Body of pancreas (tissue), 4 donors: ENCODE measurements at regions not wholly inside any gene's neighbourhood (a gene's known extent, or its start where the extent isn't known, plus 50 kb on each side); places are given as distances from the start of the nearest gene placed in this dataset.
A peak's percentile ranks its signal among the peaks of the same experiment; 100 is the strongest.

Experiments used
- ATAC-seq: fragments of 150-250 bp; one replicate; pipeline ENCODE4 v1.9.1; 2016
- DNase-seq, 4 donors: peaks; one replicate each; pipeline ENCODE4 v3.0.0-alpha.2; 2019
- H3K27ac ChIP-seq, 4 donors: fragments of 200-600 bp; sonication (generic); 1 replicate in 3 of 4; 2 replicates in 1 of 4; pipeline versions ENCODE4 v1.5.1 to v1.6.1; 2016 to 2019; ENCODE audit warnings: mild to moderate bottlenecking in 1 of 4, mixed read lengths in 1 of 4, moderate library complexity in 1 of 4
- H3K27me3 ChIP-seq, 2 donors: fragments of 200-600 bp; sonication (generic); one replicate each; pipeline ENCODE4 v1.6.0; 2016; ENCODE audit warnings: mild to moderate bottlenecking in 1 of 2
- H3K36me3 ChIP-seq, 2 donors: fragments of 200-600 bp; sonication (generic); replicated peaks in 1 of 2; 2 replicates each; pipeline ENCODE4 v1.5.1; 2016; ENCODE audit warnings: low read depth in 2 of 2; ENCODE audit not compliant: insufficient read depth in 1 of 2
- H3K4me1 ChIP-seq: fragments of 200-600 bp; sonication (generic); one replicate; pipeline ENCODE4 v1.6.0; 2016
- H3K4me3 ChIP-seq, 2 donors: fragments of 200-600 bp; sonication (generic); 1 replicate in 1 of 2; 2 replicates in 1 of 2; pipeline ENCODE4 v1.5.1; 2016 to 2019
- H3K9me3 ChIP-seq, 3 donors: fragments of 200-600 bp; sonication (generic); 1 replicate in 2 of 3; 2 replicates in 1 of 3; pipeline ENCODE4 v1.5.1; 2016
- CTCF ChIP-seq, 7 experiments: fragments of 450-650 bp in 4 of 7; fragments of 200-600 bp in 3 of 7; sonication (generic) in 3 of 7; IDR thresholded peaks; one replicate each; pipeline ENCODE4 v1.5.1; 2016 to 2019; ENCODE audit warnings: antibody characterized with exemption in 7 of 7
- POLR2A ChIP-seq, 3 donors: fragments of 450-650 bp; IDR thresholded peaks; one replicate each; pipeline ENCODE4 v1.6.1; 2016; ENCODE audit warnings: antibody characterized with exemption in 3 of 3, mild to moderate bottlenecking in 2 of 3
- WGBS, 2 donors: methylation state at CpG; one replicate each; pipeline ENCODE4 v1.1.5; 2017; 5-methylcytosine and 5-hydroxymethylcytosine counted together
- intact Hi-C: fragments of 100-400 bp; cut with DNase I; formaldehyde crosslinking; loops from one replicate; pipeline ENCODE4 v1.15.1; 2023

DNA sequence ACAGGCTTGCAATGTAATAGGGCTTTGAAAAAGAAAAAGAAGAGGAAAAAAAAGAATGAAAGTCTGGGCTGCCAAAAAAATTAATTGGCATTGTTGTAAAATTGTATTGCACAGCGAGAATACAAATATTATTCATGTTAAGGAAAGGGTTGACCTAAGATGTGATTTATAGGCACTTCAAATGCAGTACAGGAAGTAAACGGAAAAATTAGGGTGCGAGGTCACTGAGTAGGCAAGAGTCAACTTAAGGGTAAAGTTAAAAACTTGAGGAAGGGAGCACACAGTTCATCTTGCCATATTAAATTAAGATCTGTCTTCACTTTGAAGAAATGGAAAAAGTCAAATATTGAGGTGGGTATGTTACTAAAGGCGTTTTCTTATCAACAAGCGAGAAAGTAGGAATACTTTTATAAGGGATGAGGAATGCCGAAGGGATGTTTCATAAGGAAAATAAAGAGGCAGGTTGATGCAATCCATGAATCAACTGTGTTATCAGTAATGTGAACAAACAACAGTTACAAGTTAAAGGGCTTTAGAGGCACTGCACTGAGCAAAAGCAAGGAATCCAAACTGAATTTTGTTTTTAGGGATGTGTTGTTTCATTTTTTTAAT is 123.0 kb downstream of the WT1 start:
- intact Hi-C loops, result no loop called here
- no peak for TF ChIP-seq POLR2A (IDR thresholded peaks at IDR 0.05)
- no peak for TF ChIP-seq CTCF (IDR thresholded peaks at IDR 0.05)
- Histone ChIP-seq H3K27ac (no peak overlapping the region), H3K36me3 (no peaks in the 10 kb centered on the region), H3K4me3 (no peak overlapping the region), H3K4me1 (no peaks in the 10 kb centered on the region), H3K9me3 (no peaks in the 10 kb centered on the region), H3K27me3 (no peaks in the 10 kb centered on the region)
- ATAC-seq (no peak), DNase-seq (no peak)
- 34 to 51% methylated on average over 6 of the region's 6 CpGs for WGBS, 2 donors

DNA sequence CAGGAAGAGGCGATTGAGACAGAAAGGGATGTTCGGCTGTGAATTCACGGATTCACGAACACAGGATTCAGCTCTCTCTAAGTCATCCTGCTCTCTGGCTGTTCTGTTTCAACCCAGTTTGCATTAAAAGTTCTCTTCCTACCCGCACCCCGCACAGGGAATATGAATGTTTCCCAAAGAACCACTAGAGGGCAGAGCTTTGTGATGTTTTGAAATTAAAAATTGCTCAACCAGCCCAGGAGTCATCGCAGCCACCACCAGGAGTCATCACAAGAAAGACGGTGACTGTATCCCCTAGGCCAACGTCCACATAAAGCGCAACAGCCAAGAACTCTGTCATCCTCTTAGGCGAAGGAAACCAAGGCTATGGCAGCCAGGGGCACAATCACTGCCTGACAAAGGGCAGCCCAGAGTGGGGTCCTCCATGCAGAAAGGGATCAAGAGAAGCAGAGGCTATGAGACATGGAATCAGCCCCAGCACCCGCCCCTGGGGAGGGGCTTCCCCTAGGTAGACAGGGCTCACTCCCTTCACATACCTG is 122.4 kb downstream of the WT1 start:
- Histone ChIP-seq H3K36me3 (no peaks in the 10 kb centered on the region), H3K27ac (no peak overlapping the region), H3K4me3 (no peak overlapping the region), H3K27me3 (no peaks in the 10 kb centered on the region), H3K4me1 (no peaks in the 10 kb centered on the region), H3K9me3 (no peaks in the 10 kb centered on the region)
- TF ChIP-seq CTCF (IDR thresholded peaks at IDR 0.05) (peak; percentile 21 to 61 (median 52)), POLR2A (IDR thresholded peaks at IDR 0.05) (no peak)
- intact Hi-C loops, result no loop called here
- 20 to 24% methylated on average over 12 of the region's 12 CpGs for WGBS, 2 donors
- ATAC-seq, result peak; percentile 79
- DNase-seq, result peak; percentile 15 to 31 (median 24)

DNA sequence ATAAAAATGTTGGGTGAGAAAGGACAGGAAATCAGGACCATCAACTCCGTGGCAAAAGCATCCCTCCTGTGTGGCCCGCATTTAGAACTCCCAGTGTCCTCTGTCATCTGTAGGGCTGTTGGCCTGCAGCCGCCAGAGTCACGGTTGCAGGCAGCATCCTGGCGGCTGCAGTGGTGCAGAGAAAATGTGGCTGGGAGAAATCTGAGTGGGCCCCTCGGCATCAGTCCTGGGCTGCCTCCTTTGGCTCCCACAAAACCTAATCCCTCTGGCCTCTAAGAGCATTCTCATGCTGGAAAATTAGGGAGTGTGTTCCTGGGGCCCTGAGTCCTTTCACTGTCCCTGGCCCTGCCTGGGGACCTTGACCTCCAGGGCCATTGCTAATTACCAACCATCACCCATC is 121.9 kb downstream of the WT1 start:
- Histone ChIP-seq H3K27me3 (no peaks in the 10 kb centered on the region), H3K4me3 (no peak overlapping the region), H3K36me3 (no peaks in the 10 kb centered on the region), H3K27ac (no peak overlapping the region), H3K9me3 (no peaks in the 10 kb centered on the region), H3K4me1 (no peaks in the 10 kb centered on the region)
- ATAC-seq, result no peak
- 62 to 66% methylated on average over 6 of the region's 6 CpGs for WGBS, 2 donors
- no peak for TF ChIP-seq CTCF (IDR thresholded peaks at IDR 0.05)
- no peak for DNase-seq
- intact Hi-C loops, result no loop called here

DNA sequence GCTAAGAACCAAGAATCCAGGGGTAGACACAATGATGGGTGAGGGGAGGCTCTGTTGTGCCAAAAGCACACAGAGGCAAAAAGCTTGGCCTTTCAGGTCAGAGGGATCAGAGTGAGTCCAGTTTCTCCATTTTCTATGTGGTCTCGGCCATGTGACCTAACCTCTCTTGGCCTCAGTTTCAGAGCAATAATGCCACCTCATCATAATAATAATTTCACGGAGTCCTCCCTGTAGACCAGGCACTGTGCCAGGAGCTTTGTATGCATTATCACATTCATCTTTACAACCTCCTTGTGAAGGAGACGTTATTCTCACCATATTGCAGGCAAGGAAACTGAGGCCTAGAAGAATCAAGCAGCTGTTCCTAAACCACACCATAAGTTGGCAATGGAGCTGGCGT is 120.2 kb downstream of the WT1 start:
- H3K9me3 ChIP-seq, result no peaks in the 10 kb centered on the region
- no peak overlapping the region for H3K27ac ChIP-seq
- no peak for DNase-seq
- no peaks in the 10 kb centered on the region for H3K36me3 ChIP-seq
- intact Hi-C loops, result no loop called here
- ATAC-seq, result no peak
- WGBS, 2 donors, result 76 to 77% methylated on average over 4 of the region's 4 CpGs
- no peaks in the 10 kb centered on the region for H3K27me3 ChIP-seq
- no peaks in the 10 kb centered on the region for H3K4me1 ChIP-seq
- H3K4me3 ChIP-seq, result no peak overlapping the region
- TF ChIP-seq POLR2A (IDR thresholded peaks at IDR 0.05) (no peak), CTCF (IDR thresholded peaks at IDR 0.05) (no peak)

GRCh38 chr11:32316232-32316631 is 119.1 kb downstream of the WT1 start:
- no peak overlapping the region for H3K27ac ChIP-seq
- H3K36me3 ChIP-seq, result no peaks in the 10 kb centered on the region
- no peak for ATAC-seq
- DNase-seq, result no peak
- 58 to 65% methylated on average over 3 of the region's 3 CpGs for WGBS, 2 donors
- no peaks in the 10 kb centered on the region for H3K27me3 ChIP-seq
- H3K4me3 ChIP-seq, result no peak overlapping the region
- no peaks in the 10 kb centered on the region for H3K9me3 ChIP-seq
- intact Hi-C loops, result no loop called here
- no peaks in the 10 kb centered on the region for H3K4me1 ChIP-seq
- TF ChIP-seq CTCF (IDR thresholded peaks at IDR 0.05) (no peak), POLR2A (IDR thresholded peaks at IDR 0.05) (no peak)
